SU-DHL-6 (cell line): ENCODE measurements at regions not wholly inside any gene's neighbourhood (a gene's known extent, or its start where the extent isn't known, plus 50 kb on each side); places are given as distances from the start of the nearest gene placed in this dataset.

Experiments
- H2AFZ ChIP-seq: fragments of 200-600 bp; sonication (generic); 2 replicates; pipeline ENCODE4 v1.6.1; 2014; ENCODE audit warnings: low read depth, mild to moderate bottlenecking, moderate library complexity, mixed read lengths, antibody characterized with exemption, low read length; ENCODE audit not compliant: severe bottlenecking
- H3F3A ChIP-seq: fragments of 200-600 bp; shearing (Covaris generic); 2 replicates; pipeline ENCODE4 v1.6.0; 2016; ENCODE audit warnings: antibody characterized with exemption, mild to moderate bottlenecking; ENCODE audit not compliant: insufficient read depth
- H3K27ac ChIP-seq: fragments of 200-600 bp; sonication (generic); 2 replicates; pipeline ENCODE4 v1.5.1; 2016; ENCODE audit warnings: low read depth, mild to moderate bottlenecking, low read length, moderate library complexity, mixed read lengths
- H3K27me3 ChIP-seq: fragments of 200-600 bp; sonication (generic), shearing (Covaris generic); 2 replicates; pipeline ENCODE4 v1.6.0; 2014; ENCODE audit warnings: mild to moderate bottlenecking, low read length
- H3K36me3 ChIP-seq: fragments of 200-600 bp; sonication (generic); 2 replicates; pipeline ENCODE4 v1.6.1; 2014; ENCODE audit warnings: mild to moderate bottlenecking, low read length, mixed read lengths
- H3K4me2 ChIP-seq: fragments of 300-600, 200-600 bp; shearing (Covaris generic), sonication (generic); 2 replicates; pipeline ENCODE4 v1.6.0; 2014; ENCODE audit warnings: low read length, low read depth, mild to moderate bottlenecking; ENCODE audit not compliant: poor library complexity, severe bottlenecking
- H3K4me3 ChIP-seq: fragments of 200-600 bp; sonication (generic); 2 replicates; pipeline ENCODE4 v1.5.1; 2014; ENCODE audit warnings: antibody characterized with exemption, low read length, mild to moderate bottlenecking, mixed read lengths; ENCODE audit not compliant: insufficient read depth, poor library complexity, severe bottlenecking
- H3K79me2 ChIP-seq: fragments of 200-600 bp; sonication (generic); 2 replicates; pipeline ENCODE4 v1.6.1; 2014; ENCODE audit warnings: mild to moderate bottlenecking, low read length, moderate library complexity; ENCODE audit not compliant: insufficient read depth
- H3K9ac ChIP-seq: fragments of 200-600 bp; sonication (generic); 2 replicates; pipeline ENCODE4 v1.7.0; 2014; ENCODE audit warnings: mild to moderate bottlenecking, low read length
- H3K9me2 ChIP-seq: fragments of 200-600 bp; sonication (generic); replicated peaks from 2 replicates; pipeline ENCODE4 v1.6.1; 2014; ENCODE audit warnings: low read length; ENCODE audit not compliant: insufficient read depth
- H3K9me3 ChIP-seq: fragments of 200-600 bp; sonication (generic); 2 replicates; pipeline ENCODE4 v1.6.1; 2014; ENCODE audit warnings: low read length, mixed read lengths; ENCODE audit not compliant: insufficient read depth
- H4K20me1 ChIP-seq: fragments of 200-600 bp; sonication (generic); 2 replicates; pipeline ENCODE4 v1.6.1; 2014; ENCODE audit warnings: low read depth, mild to moderate bottlenecking, antibody characterized with exemption, low read length, moderate library complexity, mixed read lengths
- CTCF ChIP-seq: fragments of 200-600 bp; sonication (generic); IDR thresholded peaks from one replicate; pipeline ENCODE4 v1.5.1; 2017; ENCODE audit warnings: antibody characterized with exemption, mild to moderate bottlenecking, low read length, moderate library complexity; ENCODE audit not compliant: insufficient read depth, poor library complexity, severe bottlenecking
- EZH2phosphoT487 ChIP-seq: fragments of 200-600 bp; sonication (generic), shearing (Covaris generic); conservative IDR thresholded peaks from 2 replicates; pipeline ENCODE4 v1.6.1; 2018; ENCODE audit warnings: mild to moderate bottlenecking, antibody characterized with exemption, low read length, moderate library complexity, mixed read lengths

GRCh38 chr11:23123753-23124152 is 263.5 kb upstream of the CCDC179 start:
- Histone ChIP-seq H3K9me2 (no peaks in the 10 kb centered on the region), H3K9ac (no peak overlapping the region), H3K4me3 (no peak overlapping the region), H3K36me3 (no peaks in the 10 kb centered on the region), H3K27me3 (no peaks in the 10 kb centered on the region), H3K4me2 (no peak overlapping the region), H3F3A (no peaks in the 10 kb centered on the region), H4K20me1 (no peaks in the 10 kb centered on the region), H2AFZ (no peak overlapping the region), H3K79me2 (no peaks in the 10 kb centered on the region), H3K27ac (no peak overlapping the region), H3K9me3 (no peaks in the 10 kb centered on the region)
- TF ChIP-seq EZH2phosphoT487 (no peak), CTCF (no peak)

GRCh38 chr11:23124249-23124648 is 264.0 kb upstream of the CCDC179 start:
- H3K9ac ChIP-seq, result no peak overlapping the region
- H3K9me3 ChIP-seq, result no peaks in the 10 kb centered on the region
- no peaks in the 10 kb centered on the region for H3K79me2 ChIP-seq

GRCh38 chr11:23124996-23125395 is 264.7 kb upstream of the CCDC179 start:
- TF ChIP-seq EZH2phosphoT487 (no peak), CTCF (no peak)

More at GRCh38 chr11:23124249-23124648, 264.0 kb upstream of the CCDC179 start:
- Histone ChIP-seq H3K4me2 (no peak overlapping the region), H3K27ac (no peak overlapping the region), H3K4me3 (no peak overlapping the region), H3F3A (no peaks in the 10 kb centered on the region), H4K20me1 (no peaks in the 10 kb centered on the region), H3K36me3 (no peaks in the 10 kb centered on the region), H3K9me2 (no peaks in the 10 kb centered on the region), H2AFZ (no peak overlapping the region), H3K27me3 (no peaks in the 10 kb centered on the region)
- no peak for TF ChIP-seq EZH2phosphoT487
- no peak for TF ChIP-seq CTCF

GRCh38 chr11:23127706-23128105 is 267.4 kb upstream of the CCDC179 start:
- Histone ChIP-seq H4K20me1 (no peaks in the 10 kb centered on the region), H3K4me3 (no peak overlapping the region), H3K4me2 (no peak overlapping the region), H3K9me2 (no peaks in the 10 kb centered on the region), H3K79me2 (no peaks in the 10 kb centered on the region), H3K36me3 (no peaks in the 10 kb centered on the region), H2AFZ (no peak overlapping the region), H3F3A (no peaks in the 10 kb centered on the region), H3K9me3 (no peaks in the 10 kb centered on the region), H3K27me3 (no peaks in the 10 kb centered on the region), H3K27ac (no peak overlapping the region), H3K9ac (no peak overlapping the region)
- no peak for TF ChIP-seq CTCF
- no peak for TF ChIP-seq EZH2phosphoT487

More at GRCh38 chr11:23124996-23125395, 264.7 kb upstream of the CCDC179 start:
- no peak overlapping the region for H3K27ac ChIP-seq
- H3K27me3 ChIP-seq, result no peaks in the 10 kb centered on the region
- H4K20me1 ChIP-seq, result no peaks in the 10 kb centered on the region
- H3K4me3 ChIP-seq, result no peak overlapping the region
- no peaks in the 10 kb centered on the region for H3K79me2 ChIP-seq
- H3K36me3 ChIP-seq, result no peaks in the 10 kb centered on the region
- H2AFZ ChIP-seq, result no peak overlapping the region
- H3F3A ChIP-seq, result no peaks in the 10 kb centered on the region
- no peak overlapping the region for H3K4me2 ChIP-seq
- no peaks in the 10 kb centered on the region for H3K9me3 ChIP-seq
- no peak overlapping the region for H3K9ac ChIP-seq
- H3K9me2 ChIP-seq, result no peaks in the 10 kb centered on the region
